GM23248 (cell line): ENCODE measurements at regions not wholly inside any gene's neighbourhood (a gene's known extent, or its start where the extent isn't known, plus 50 kb on each side); places are given as distances from the start of the nearest gene placed in this dataset.

Experiments
- EZH2 ChIP-seq: fragments of 200-600 bp; sonication (generic); IDR thresholded peaks from 2 replicates; pipeline ENCODE4 v1.6.1; 2018; ENCODE audit warnings: antibody characterized with exemption, mild to moderate bottlenecking; ENCODE audit not compliant: insufficient read depth, poor library complexity, severe bottlenecking
- EZH2phosphoT487 ChIP-seq: fragments of 200-600 bp; sonication (generic); IDR thresholded peaks from 2 replicates; pipeline ENCODE4 v1.6.1; 2018; ENCODE audit warnings: antibody characterized with exemption, moderate library complexity, mild to moderate bottlenecking, low read depth; ENCODE audit not compliant: insufficient read depth

DNA sequence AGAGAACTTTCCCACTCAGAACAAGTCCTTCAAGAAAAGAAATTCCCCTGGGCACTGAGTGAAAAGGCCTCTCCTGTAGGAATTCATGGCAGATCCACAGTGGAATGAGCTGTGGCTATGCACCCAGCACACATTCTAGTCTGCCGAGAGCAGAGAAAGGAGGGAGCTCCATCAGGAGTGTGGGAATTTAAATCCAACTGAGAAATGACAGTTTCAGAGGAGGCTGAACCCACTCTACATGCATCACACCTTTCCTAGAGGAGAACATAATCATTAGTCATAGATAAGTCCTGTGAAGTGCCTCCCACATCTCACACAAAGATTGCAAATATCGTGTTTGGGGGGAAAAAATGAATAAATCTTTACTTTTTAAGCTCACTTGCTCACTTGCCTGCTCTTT lies 530.2 kb upstream of the HTR1E start:
- TF ChIP-seq EZH2: no peak
- TF ChIP-seq EZH2phosphoT487: no peak
